K562 (cell line): ENCODE measurements at regions not wholly inside any gene's neighbourhood (a gene's known extent, or its start where the extent isn't known, plus 50 kb on each side); places are given as distances from the start of the nearest gene placed in this dataset.

Source experiments
- ATAC-seq: fragments of 200-7000 bp; cut with Tn5 transposase; 3 replicates; pipeline ENCODE4 v1.9.1; 2020; ENCODE audit warnings: moderate library complexity
- BruUV-seq: library from RNA; stranded (reverse); fragments of 400-500 nt; replicated peaks from 2 replicates; lab custom pipeline; 2021; lab: Mats Ljungman, UMichigan
- CTCF ChIA-PET: fragments of 300-600 bp; formaldehyde crosslinking; extraction: SDS; loops from one replicate; lab custom pipeline; 2021; ENCODE audit warnings: low intra/inter-chr PET ratio; lab: Yijun Ruan, JAX
- POLR2A ChIA-PET: fragments of 300-600, 350-650 bp; sonication (Branson Sonifier 250); formaldehyde crosslinking; extraction: SDS; loops from one replicate; lab custom pipeline; 2021; ENCODE audit warnings: antibody characterized with exemption, inconsistent platforms; lab: Yijun Ruan, JAX
- DNase-seq, 4 experiments: peaks; one replicate each; pipeline versions ENCODE4 v3.0.0 to v3.0.0-alpha.2; 2011 to 2018; ENCODE audit warnings: low spot score in 3 of 4, mixed read lengths in 3 of 4; ENCODE audit errors: extremely low read depth in 1 of 4
- FAIRE-seq: peaks from 2 replicates; lab custom pipeline; 2011; peaks lifted over from hg19 to GRCh38; lab: Jason Lieb, UNC
- H2AFZ ChIP-seq: 2 replicates; pipeline ENCODE4 v1.6.0; 2011; ENCODE audit warnings: low read depth, low read length, control low read depth, inconsistent platforms
- H3K27ac ChIP-seq: fragments of 200-600 bp; 3 replicates; pipeline ENCODE4 v1.8.0; 2011; ENCODE audit warnings: low read depth, mild to moderate bottlenecking, control low read depth, inconsistent platforms, low read length, moderate library complexity, mixed read lengths; ENCODE audit errors: extremely low read depth
- H3K27me3 ChIP-seq, 2 experiments: fragments of 300-600 bp in 1 of 2; 2 replicates in 1 of 2; 3 replicates in 1 of 2; pipeline versions ENCODE4 v1.6.0 to v1.8.0; 2011; ENCODE audit warnings: inconsistent platforms in 2 of 2, low read length in 2 of 2, mild to moderate bottlenecking in 1 of 2, mixed read lengths in 1 of 2, moderate library complexity in 1 of 2; ENCODE audit not compliant: control insufficient read depth in 2 of 2, insufficient read depth in 2 of 2
- H3K36me3 ChIP-seq: fragments of 300-600 bp; 3 replicates; pipeline ENCODE4 v1.8.0; 2011; ENCODE audit warnings: mild to moderate bottlenecking, low read length, inconsistent platforms; ENCODE audit not compliant: control insufficient read depth, insufficient read depth
- H3K4me1 ChIP-seq, 2 experiments: fragments of 200-600 bp in 1 of 2; replicated peaks in 1 of 2; 2 replicates in 1 of 2; 3 replicates in 1 of 2; pipeline versions ENCODE4 v1.5.1 to v1.8.0; 2011; ENCODE audit warnings: inconsistent platforms in 2 of 2, low read length in 2 of 2, mild to moderate bottlenecking in 1 of 2, mixed read lengths in 1 of 2, moderate library complexity in 1 of 2; ENCODE audit not compliant: control insufficient read depth in 2 of 2, insufficient read depth in 2 of 2
- H3K4me2 ChIP-seq: 2 replicates; pipeline ENCODE4 v1.6.1; 2011; ENCODE audit warnings: low read length, control low read depth, inconsistent platforms, mixed read lengths; ENCODE audit not compliant: insufficient read depth
- H3K4me3 ChIP-seq: fragments of 200-600 bp; sonication (generic), shearing (Covaris generic); 2 replicates; pipeline ENCODE4 v1.5.1; 2016; ENCODE audit warnings: control low read depth, inconsistent platforms
- H3K79me2 ChIP-seq: fragments of 200-600 bp; 3 replicates; pipeline ENCODE4 v1.8.0; 2011; ENCODE audit warnings: low read length, inconsistent platforms; ENCODE audit not compliant: control insufficient read depth, insufficient read depth
- H3K9ac ChIP-seq, 2 experiments: 2 replicates each; pipeline versions ENCODE4 v1.6.0 to v1.6.1; 2011; ENCODE audit warnings: low read depth in 2 of 2, low read length in 2 of 2, control low read depth in 1 of 2, inconsistent platforms in 1 of 2, mild to moderate bottlenecking in 1 of 2, mixed read lengths in 1 of 2; ENCODE audit not compliant: insufficient read depth in 1 of 2
- H3K9me1 ChIP-seq: one replicate; pipeline ENCODE4 v1.6.0; 2011; ENCODE audit warnings: inconsistent platforms, mild to moderate bottlenecking, low read length, moderate library complexity; ENCODE audit not compliant: control insufficient read depth, insufficient read depth
- H3K9me3 ChIP-seq: replicated peaks from 2 replicates; pipeline ENCODE4 v1.5.1; 2011; ENCODE audit warnings: low read depth, low read length, inconsistent platforms; ENCODE audit not compliant: control insufficient read depth, insufficient read depth
- H4K20me1 ChIP-seq: replicated peaks from 2 replicates; pipeline ENCODE4 v1.6.1; 2011; ENCODE audit warnings: low read length, inconsistent platforms, mixed read lengths; ENCODE audit not compliant: control insufficient read depth, insufficient read depth
- CAMTA2 ChIP-seq: fragments of 250-450 bp; sonication (Bioruptor Pico); conservative IDR thresholded peaks from 2 replicates; pipeline ENCODE4 v1.5.1; 2022
- CC2D1A ChIP-seq: fragments of 450-650 bp; IDR thresholded peaks from 2 replicates; pipeline ENCODE4 v1.6.1; 2017; ENCODE audit warnings: mild to moderate bottlenecking
- HDAC2 ChIP-seq: fragments of 450-650 bp; IDR thresholded peaks from 2 replicates; pipeline ENCODE4 v1.6.1; 2016; ENCODE audit warnings: mild to moderate bottlenecking
- PBX2 ChIP-seq, 2 experiments: IDR thresholded peaks in 1 of 2; conservative IDR thresholded peaks in 1 of 2; 2 replicates each; pipeline ENCODE4 v1.6.1; 2016; ENCODE audit warnings: low read depth in 2 of 2, mild to moderate bottlenecking in 1 of 2, missing compliant biosample characterization in 1 of 2, missing genetic modification characterization in 1 of 2, moderate library complexity in 1 of 2
- ZNF589 ChIP-seq: fragments of 200-800 bp; sonication (Bioruptor generic); IDR thresholded peaks from 2 replicates; pipeline ENCODE4 v1.6.1; 2016; ENCODE audit warnings: low read depth, missing genetic modification characterization, missing compliant biosample characterization
- WGBS: fragments of 100-300 bp; shearing (Covaris generic); methylation state at CpG from one replicate; pipeline ENCODE4 v1.1.6; 2016; ENCODE audit warnings: low coverage, mixed read lengths; ENCODE audit not compliant: insufficient coverage; ENCODE audit errors: missing lambda C conversion rate; 5-methylcytosine and 5-hydroxymethylcytosine counted together
- in situ Hi-C: fragments of 300-500 bp; cut with MboI; formaldehyde crosslinking; loops from 4 replicates; pipeline ENCODE4 v1.15.0; 2018; ENCODE audit warnings: inconsistent platforms, mixed read lengths
- intact Hi-C: fragments of 100-400 bp; cut with micrococcal nuclease; formaldehyde crosslinking; loops from 2 replicates; pipeline ENCODE4 v1.14.2; 2022
- TF ChIP-seq, protein P1 (sequence below): fragments of 450-650 bp; IDR thresholded peaks from 2 replicates; pipeline ENCODE4 v1.6.1; 2016; ENCODE audit warnings: mild to moderate bottlenecking, moderate library complexity

- ATAC-seq (no peak), FAIRE-seq (no peak), DNase-seq (no peak)
- H3K36me3 ChIP-seq = no peaks in the 10 kb centered on the region
- H3K9me3 ChIP-seq = no peaks in the 10 kb centered on the region
- WGBS = 3% methylated on average over 13 of the region's 26 CpGs
- H3K9ac ChIP-seq = no peak overlapping the region
- H3K4me3 ChIP-seq = no peak overlapping the region
- peaks cover 0 to 40% of the 10 kb centered on the region in 2 experiments; a peak in 2 of 5 replicates for H3K27me3 ChIP-seq
- H3K4me2 ChIP-seq = no peak overlapping the region
- 0 out of 5 replicates have a peak, but pooled peaks cover 0 to 3% of the 10 kb centered on the region in 2 experiments for H3K4me1 ChIP-seq
- no peaks in the 10 kb centered on the region for H3K79me2 ChIP-seq
- H2AFZ ChIP-seq = no peak overlapping the region
- H3K27ac ChIP-seq = no peak overlapping the region
- intact Hi-C loops (no loop called here), in situ Hi-C loops (no loop called here)
- ChIA-PET POLR2A (interaction anchor here (0.7 kb wide), 1 partner anchor 13 kb away, joined by 3 read pairs; no protein-coding TSS in a partner anchor), CTCF (no interaction called here)
- no TSS peak for BruUV-seq
- H4K20me1 ChIP-seq = no peaks in the 10 kb centered on the region
- H3K9me1 ChIP-seq = no peaks in the 10 kb centered on the region
- no peak for TF ChIP-seq CC2D1A
- no peak for TF ChIP-seq ZNF589 (CRISPR knock-in tag)
- TF ChIP-seq, protein P1, sequence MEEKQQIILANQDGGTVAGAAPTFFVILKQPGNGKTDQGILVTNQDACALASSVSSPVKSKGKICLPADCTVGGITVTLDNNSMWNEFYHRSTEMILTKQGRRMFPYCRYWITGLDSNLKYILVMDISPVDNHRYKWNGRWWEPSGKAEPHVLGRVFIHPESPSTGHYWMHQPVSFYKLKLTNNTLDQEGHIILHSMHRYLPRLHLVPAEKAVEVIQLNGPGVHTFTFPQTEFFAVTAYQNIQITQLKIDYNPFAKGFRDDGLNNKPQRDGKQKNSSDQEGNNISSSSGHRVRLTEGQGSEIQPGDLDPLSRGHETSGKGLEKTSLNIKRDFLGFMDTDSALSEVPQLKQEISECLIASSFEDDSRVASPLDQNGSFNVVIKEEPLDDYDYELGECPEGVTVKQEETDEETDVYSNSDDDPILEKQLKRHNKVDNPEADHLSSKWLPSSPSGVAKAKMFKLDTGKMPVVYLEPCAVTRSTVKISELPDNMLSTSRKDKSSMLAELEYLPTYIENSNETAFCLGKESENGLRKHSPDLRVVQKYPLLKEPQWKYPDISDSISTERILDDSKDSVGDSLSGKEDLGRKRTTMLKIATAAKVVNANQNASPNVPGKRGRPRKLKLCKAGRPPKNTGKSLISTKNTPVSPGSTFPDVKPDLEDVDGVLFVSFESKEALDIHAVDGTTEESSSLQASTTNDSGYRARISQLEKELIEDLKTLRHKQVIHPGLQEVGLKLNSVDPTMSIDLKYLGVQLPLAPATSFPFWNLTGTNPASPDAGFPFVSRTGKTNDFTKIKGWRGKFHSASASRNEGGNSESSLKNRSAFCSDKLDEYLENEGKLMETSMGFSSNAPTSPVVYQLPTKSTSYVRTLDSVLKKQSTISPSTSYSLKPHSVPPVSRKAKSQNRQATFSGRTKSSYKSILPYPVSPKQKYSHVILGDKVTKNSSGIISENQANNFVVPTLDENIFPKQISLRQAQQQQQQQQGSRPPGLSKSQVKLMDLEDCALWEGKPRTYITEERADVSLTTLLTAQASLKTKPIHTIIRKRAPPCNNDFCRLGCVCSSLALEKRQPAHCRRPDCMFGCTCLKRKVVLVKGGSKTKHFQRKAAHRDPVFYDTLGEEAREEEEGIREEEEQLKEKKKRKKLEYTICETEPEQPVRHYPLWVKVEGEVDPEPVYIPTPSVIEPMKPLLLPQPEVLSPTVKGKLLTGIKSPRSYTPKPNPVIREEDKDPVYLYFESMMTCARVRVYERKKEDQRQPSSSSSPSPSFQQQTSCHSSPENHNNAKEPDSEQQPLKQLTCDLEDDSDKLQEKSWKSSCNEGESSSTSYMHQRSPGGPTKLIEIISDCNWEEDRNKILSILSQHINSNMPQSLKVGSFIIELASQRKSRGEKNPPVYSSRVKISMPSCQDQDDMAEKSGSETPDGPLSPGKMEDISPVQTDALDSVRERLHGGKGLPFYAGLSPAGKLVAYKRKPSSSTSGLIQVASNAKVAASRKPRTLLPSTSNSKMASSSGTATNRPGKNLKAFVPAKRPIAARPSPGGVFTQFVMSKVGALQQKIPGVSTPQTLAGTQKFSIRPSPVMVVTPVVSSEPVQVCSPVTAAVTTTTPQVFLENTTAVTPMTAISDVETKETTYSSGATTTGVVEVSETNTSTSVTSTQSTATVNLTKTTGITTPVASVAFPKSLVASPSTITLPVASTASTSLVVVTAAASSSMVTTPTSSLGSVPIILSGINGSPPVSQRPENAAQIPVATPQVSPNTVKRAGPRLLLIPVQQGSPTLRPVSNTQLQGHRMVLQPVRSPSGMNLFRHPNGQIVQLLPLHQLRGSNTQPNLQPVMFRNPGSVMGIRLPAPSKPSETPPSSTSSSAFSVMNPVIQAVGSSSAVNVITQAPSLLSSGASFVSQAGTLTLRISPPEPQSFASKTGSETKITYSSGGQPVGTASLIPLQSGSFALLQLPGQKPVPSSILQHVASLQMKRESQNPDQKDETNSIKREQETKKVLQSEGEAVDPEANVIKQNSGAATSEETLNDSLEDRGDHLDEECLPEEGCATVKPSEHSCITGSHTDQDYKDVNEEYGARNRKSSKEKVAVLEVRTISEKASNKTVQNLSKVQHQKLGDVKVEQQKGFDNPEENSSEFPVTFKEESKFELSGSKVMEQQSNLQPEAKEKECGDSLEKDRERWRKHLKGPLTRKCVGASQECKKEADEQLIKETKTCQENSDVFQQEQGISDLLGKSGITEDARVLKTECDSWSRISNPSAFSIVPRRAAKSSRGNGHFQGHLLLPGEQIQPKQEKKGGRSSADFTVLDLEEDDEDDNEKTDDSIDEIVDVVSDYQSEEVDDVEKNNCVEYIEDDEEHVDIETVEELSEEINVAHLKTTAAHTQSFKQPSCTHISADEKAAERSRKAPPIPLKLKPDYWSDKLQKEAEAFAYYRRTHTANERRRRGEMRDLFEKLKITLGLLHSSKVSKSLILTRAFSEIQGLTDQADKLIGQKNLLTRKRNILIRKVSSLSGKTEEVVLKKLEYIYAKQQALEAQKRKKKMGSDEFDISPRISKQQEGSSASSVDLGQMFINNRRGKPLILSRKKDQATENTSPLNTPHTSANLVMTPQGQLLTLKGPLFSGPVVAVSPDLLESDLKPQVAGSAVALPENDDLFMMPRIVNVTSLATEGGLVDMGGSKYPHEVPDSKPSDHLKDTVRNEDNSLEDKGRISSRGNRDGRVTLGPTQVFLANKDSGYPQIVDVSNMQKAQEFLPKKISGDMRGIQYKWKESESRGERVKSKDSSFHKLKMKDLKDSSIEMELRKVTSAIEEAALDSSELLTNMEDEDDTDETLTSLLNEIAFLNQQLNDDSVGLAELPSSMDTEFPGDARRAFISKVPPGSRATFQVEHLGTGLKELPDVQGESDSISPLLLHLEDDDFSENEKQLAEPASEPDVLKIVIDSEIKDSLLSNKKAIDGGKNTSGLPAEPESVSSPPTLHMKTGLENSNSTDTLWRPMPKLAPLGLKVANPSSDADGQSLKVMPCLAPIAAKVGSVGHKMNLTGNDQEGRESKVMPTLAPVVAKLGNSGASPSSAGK = no peak
- TF ChIP-seq HDAC2 = no peak
- no peak for TF ChIP-seq PBX2 (CRISPR knock-in tag; IDR thresholded peaks at IDR 0.05; ENCODE audit: low read depth)
- no peak for TF ChIP-seq PBX2 (tag; conservative IDR thresholded peaks at IDR 0.05; ENCODE audit: low read depth)
- no peak for TF ChIP-seq CAMTA2 (CRISPR knock-in tag)
These were observed 78.5 kb upstream of the GPC1 start for GRCh38 chr2:240356700-240357640.
